GM18519 (cell line): ENCODE measurements at regions not wholly inside any gene's neighbourhood (a gene's known extent, or its start where the extent isn't known, plus 50 kb on each side); places are given as distances from the start of the nearest gene placed in this dataset.

ENCODE experiments used
- ATAC-seq: cut with Tn5 transposase; IDR thresholded peaks from one replicate; pipeline ENCODE4 v1.9.1; 2021; ENCODE audit warnings: mild to moderate bottlenecking, moderate library complexity; ENCODE audit not compliant: unreplicated experiment, low FRiP score

DNA sequence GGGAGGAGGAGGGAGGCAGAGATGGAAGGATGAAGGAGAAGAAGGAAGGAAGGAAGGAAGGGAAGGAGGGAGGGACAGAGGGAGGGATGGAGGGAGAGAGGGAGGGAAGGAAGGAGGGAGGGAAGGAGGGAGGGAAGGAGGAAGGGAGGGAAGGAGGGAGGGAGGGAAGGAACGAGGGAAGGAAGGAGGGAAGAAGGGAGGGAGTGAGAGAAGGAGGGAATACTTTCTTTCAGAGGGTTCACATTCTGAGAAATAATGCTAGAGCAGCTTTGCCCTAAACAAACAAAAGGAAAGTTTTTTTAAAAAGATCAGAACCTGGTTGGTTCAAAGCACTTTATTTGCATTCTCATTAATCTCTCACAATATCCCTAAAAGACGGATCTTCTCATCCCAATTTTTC lies 96.1 kb upstream of the NXT1 start:
- ATAC-seq = no peak

DNA sequence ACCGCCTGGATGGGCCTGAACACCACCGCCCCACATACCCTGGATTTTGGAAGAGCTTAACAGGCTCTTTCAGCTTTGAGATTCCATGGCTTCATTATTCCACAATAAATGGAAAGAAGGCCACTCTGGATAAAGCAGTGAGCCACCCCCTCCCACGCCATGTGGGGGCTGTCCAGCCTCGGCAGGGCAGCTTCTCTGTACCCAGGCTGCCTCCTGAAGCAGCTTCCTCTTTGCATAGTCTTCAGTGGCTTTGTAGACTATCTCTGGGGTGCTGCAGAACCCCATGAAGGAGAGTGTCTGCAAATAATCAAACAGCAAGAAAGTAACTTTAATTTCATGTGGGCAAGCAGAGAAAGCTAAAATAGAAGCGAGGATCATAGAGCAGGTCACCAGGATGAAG lies 96.6 kb upstream of the NXT1 start:
- ATAC-seq = no peak

DNA sequence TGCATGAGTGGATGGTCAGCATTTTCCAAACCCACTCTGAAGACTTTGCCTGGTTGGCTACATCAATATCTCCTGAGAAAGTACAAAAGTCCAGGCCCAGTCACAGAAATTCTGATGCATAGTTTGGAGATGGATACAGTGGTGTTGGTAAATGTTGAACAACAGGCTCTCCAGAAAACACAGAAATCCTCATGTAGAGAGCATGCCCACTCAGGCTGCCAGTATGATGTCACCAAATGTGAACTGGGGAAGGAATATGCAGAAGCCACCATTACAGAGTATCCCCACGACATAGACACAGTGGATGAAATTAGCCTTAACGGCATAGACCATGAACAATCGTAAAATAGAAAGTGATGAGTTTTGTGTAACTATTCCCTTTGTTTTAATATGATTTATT lies 97.1 kb upstream of the NXT1 start:
- no peak for ATAC-seq

DNA sequence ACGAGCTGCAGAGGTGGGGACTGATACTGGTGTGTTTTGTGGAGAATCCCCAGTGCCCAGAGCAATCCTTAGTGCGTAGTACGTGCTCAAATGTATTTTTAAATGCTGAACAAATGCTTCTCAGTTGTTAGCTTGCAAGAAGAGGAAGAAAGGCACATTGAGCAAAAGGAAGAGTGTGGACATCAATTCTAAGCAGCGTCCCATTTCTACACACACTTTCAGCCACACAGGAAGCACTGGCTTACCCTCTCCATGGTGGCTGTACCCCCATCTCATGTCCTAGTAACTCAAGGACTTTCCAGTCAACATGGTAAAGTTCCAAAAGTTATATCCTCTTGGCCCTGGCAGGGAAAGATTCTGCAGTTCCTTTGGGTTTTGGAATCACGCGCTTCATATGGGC lies 98.8 kb upstream of the NXT1 start:
- no peak for ATAC-seq

DNA sequence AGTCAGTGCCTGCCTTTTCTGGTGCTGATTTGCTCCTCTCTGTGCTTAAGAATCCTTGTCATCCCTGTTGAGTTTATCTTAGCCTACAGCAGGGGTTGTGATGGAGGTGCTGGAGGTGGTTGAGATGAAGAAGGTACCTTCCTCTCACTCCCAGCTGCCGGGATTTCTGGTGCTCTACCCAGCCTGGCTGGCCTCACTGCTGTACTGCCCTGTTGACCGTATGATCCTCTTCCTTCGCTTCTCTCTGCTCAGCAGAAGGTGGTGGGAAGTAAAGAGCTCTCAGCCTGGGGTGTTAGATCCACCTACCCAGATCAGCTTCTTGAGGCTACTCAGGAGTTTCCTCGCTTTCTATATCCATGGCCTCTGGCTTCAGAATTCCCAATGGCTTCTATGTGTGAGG lies 101.0 kb upstream of the NXT1 start:
- no peak for ATAC-seq

DNA sequence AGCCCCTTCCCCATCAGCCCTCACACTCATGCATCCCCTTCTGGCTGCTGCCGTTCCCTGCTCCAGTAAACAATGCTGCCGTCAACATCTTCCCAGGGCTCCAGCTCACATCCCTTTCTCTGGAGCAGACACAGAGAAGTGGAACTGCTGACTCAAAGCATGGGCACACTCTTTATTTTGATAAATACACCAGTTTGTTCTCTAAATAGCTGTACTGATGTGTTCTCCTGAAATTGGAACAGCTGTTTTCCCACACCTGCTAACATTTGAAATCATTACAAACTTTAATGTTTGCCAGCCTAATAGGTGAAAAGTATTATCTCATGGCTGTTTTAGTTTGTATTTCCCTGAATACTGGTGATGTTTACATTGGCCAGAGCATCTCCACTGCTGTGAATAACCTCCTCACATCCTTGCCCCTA lies 102.1 kb upstream of the NXT1 start:
- ATAC-seq = no peak

DNA sequence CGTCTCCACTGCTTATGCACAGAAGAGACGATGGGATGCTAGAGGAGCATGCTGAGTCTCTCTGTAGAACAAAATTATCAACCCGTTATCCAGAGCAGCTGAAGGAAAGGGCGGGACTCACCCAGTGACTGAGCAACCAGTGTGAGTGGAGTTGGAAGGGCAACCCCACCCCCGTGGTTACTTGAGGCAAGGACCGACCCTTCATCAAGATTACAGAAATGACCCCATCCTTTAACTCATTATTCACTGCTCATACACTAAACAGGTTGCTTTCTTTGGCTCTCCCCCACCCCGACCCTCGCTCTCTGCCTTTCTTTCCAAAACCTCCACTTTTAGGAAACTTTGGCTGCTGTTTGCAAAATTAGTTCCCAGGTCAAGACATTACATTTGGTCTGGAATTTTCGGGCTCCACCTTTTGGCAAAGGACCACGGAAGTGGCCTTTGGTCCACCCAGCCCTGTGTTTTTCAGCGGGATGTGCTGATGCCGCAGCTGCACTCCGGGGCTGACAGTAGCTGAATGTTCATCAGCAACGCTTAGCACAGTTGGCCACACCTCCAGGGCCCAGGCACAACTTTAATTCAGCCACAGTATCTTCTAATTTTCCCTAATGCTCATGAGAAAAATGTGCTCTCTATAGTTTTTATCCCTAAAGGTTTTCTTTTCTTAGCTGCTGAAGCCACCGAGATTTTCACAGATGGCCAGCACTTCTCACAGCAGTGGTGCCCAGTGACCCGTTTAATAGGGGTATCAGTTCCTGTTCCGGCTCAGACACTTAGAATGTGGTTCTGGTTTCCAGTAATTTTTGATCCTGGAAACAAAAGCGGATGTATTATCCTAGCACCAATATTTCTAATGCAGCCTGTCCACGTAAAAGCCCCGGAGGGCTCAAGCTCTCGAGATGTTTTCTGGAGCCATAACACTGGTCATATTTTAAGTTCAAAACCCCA lies 103.6 kb upstream of the NXT1 start:
- ATAC-seq = no peak

DNA sequence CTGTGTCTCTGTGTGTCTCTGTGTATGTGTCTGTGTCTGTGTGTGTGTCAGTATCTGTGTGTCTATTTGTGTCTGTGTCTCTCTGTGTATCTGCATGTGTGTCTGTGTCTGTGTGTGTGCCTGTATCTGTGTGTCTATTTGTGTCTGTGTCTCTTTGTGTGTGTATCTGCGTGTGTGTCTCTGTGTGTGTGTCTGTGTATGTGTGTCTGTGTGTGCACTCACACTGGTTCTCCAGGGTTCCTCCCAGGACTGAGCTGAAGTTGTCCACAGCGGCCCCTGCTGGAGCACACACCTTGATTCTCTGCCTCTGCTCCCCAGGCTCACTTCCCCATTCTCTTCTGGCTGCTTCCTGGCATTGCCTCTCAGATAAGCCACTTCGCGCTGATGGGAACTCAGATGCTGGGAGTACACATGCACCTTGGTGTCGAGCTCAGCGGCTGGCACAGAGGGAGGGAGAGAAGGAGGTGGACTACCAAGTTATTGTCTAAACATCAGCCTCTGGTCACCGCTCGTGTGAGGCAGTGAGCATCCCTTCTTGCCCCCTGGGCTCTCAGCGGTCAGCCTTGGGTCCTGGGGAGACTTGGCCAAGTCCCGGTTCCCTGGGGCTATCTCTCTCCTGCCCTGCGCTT lies 104.9 kb upstream of the NXT1 start:
- peak; percentile 89 for ATAC-seq

DNA sequence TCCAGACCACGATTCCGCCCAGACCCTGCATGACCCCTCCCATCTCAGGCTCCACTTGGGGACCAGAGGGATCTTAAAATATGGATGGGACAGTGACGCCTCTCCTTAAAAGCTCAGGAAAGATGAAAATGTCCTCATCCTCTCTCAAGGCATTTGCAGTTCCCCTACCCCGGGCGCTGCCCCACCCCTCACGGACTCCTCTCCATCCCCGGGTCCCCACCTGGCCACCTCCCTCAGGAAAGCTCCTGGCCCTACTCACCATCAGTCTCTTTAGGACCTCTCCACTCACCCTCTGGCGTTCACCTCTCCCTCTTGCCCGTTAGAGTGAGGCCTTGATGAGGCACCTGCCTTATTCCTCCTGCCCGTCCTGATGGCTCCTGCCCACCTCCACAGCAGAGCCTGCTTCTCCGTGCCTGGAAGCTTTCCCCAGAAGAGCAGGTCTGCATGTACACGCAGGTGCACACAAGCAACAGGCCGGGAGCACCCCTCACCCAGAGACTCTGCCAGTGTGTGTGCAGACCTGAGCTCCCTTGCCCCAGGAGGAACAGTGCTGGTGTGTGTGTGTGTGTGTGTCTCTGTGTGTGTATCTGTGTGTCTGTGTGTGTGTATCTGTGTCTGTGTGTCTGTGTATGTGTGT lies 105.6 kb upstream of the NXT1 start:
- ATAC-seq = no peak

DNA sequence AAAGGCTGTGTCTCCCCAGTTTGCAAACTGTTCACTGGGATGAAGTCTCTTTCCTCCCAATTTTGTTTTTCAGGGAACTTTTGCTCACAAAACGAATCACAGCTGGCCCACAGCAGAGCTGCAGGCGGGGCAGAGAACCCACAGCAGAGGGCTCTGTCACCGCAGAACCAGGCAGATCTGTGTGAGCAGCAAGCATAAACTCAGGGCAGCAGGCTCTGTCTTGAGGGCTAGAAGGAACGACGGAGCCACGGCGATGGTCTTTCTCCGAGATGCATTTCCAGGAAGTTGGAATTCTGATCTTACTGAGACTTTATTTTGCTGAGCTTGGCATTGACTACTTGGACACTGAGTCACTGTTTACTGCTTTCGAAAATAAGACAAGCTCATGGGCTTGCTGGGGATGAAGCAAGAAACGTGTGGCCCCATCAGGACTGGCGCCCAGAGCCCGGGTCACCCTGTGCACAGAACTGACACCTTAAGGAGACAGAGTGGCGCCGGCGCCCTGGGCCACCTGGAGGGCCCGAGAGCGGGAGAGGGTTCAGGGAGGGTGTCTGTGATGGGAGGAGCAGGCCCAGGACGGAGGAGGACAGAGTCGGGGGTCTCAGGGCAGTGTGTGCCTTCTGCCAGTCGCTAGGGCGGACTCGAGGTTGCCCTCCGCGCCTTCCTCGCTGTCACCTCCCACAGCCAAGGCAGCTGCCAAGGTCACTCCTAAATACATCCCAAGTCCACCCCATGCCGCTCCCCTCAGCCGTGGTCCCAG lies 106.3 kb upstream of the NXT1 start:
- ATAC-seq = no peak

DNA sequence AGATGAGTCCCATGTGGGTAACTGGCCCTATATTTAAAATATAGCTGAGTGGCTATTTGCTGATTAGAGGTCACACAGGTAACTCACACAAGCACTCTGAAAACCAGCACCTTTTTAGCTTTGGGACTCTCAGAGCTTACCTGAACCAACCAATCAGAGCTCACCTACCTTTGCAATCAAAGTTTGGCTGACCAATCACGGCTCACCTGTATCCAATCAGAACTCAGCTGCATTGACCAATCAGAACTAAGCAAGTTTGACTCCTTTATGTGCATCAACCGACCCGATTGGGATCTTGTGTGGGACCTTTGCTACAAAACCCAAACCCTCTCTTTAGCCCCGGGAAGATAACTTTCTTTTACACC lies 106.8 kb upstream of the NXT1 start:
- no peak for ATAC-seq

DNA sequence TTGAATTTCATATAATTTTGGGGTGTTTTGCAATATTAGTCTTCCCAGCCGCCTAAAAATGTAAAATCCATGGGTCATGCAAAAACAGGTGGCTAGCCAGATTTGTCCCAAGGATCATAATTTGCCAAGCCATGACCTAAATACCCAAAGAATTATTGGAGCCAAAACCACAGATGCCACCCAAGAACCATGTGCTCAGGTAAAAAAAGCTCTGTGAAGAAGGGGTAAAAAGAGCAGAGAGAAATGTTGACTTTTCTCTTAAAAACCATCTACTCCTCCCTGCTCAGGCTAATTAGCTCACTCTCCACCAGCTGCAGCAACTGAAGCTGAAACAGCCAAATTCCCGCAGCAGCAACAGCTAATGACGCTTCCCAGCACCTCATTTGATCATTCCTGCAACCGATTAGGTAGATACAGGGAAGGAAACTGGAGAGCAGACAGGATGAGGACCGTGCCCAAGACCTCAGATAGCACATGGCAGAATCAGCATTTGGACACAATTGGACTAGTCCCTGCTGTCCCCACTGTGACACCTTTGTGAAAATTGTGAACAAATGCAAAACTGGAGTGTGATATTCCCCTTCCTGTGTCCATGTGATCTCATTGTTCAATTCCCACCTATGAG lies 107.9 kb upstream of the NXT1 start:
- ATAC-seq = no peak

DNA sequence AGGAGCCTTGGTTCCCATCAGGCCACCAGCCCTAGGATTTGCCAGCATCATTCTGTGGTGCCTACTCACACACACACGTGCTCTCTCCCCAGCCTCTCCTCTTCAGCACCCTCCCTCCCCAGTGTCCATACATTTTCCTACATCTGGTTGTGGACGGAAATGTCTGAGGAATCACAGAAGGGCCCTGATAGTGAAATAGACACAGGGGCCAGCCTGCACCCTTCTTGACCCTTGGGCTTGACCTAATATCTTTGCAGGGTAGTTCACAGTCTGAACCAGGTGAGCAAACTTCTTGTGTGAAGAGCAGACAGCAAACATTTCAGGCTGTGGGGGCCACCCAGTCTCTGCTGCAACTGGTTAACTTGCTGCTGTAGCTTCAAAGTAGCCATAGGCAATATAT lies 108.5 kb upstream of the NXT1 start:
- no peak for ATAC-seq

DNA sequence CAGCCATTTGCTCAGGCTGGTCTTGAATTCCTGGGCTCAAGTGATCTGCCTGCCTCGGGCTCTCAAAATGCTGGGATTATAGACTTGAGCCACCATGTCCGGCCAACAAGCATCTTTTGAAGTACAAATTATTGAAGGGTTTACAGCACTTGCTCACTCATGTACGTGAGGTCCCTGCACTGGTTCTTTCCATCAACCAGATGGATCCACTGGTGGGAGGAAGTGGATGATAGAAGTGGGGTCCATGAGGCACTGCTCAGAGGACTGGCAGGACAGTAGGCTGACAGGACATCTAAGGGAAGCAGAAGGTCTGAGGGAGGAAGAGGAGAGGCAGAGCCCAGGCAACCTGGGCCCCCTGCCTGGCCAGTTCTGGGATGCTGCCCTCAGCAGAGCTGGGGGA lies 109.2 kb upstream of the NXT1 start:
- ATAC-seq = no peak

DNA sequence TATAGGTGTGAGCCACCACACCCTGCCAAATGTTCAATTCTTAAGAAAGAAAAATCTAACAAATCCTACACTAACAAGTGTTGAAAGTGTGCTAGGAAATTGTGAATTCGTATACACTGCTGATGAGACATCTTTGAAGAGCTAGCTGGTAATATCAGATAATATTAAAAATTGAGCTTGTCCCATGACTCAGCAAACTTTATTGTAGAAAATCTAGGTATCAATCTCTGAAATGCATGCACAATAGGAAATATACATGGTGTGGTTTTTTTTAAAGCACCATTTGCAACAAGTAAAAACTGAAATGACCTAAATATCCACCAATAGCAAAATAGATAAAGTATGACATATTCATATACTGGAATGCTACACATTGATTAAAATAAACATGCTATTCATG lies 110.1 kb upstream of the NXT1 start:
- no peak for ATAC-seq

DNA sequence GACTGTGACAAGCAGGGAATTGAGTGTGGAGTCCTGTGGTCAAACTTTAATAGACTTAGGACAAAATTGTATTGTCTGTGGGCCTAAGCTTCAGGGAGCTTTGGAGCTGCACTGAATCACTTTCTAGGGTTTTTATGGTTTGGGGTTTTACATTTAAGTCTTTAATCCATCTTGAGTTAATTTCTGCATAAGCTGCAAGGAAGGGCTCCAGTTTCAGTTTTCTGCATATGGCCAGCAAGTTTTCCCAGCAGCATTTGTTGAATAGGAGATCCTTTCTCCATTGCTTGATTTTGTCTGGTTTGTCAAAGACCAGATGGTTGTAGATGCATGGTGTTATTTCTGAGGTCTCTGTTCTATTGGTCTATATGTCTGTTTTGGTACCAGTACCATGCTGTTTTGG lies 113.4 kb upstream of the NXT1 start:
- ATAC-seq = no peak

DNA sequence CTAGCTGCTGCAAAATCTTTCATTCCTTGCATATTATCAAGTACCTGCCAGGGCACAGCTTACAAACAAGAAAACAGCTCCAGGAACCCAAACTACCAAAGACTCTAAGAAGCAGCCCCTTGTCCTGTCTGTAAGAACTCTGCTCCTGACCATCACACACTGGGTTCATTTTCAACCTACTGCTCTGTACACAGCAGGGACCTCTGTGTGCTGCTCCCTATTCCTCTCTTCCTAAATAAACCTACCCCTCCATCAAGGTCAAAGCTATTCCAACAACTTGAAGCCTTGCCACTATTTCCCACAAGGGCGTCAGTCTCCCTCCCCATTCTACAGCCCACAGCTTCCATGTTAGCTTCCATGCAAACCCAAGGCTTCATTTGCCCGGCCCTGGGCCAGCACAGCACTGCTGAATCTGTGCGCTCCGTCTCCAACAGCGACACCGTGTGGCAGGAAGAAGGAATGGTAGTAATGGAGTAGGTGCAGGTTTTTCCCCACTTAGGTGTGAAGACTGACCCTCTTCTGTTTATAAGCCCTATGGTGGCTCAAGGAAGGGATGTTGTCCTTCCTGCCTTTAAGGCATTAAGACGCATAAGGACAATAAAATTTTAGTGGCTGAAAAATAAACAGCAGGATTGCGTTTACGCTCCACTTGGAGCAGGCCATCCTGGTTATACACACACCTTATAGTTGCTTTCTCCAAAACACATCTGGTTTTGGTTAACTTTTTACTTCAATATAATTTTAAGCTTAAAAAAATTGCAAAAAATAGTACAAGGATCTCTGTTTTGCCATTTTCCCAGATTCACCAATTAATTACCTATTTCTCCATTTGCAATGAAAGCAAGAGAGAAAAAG lies 115.2 kb upstream of the NXT1 start:
- peak; percentile 85 for ATAC-seq

DNA sequence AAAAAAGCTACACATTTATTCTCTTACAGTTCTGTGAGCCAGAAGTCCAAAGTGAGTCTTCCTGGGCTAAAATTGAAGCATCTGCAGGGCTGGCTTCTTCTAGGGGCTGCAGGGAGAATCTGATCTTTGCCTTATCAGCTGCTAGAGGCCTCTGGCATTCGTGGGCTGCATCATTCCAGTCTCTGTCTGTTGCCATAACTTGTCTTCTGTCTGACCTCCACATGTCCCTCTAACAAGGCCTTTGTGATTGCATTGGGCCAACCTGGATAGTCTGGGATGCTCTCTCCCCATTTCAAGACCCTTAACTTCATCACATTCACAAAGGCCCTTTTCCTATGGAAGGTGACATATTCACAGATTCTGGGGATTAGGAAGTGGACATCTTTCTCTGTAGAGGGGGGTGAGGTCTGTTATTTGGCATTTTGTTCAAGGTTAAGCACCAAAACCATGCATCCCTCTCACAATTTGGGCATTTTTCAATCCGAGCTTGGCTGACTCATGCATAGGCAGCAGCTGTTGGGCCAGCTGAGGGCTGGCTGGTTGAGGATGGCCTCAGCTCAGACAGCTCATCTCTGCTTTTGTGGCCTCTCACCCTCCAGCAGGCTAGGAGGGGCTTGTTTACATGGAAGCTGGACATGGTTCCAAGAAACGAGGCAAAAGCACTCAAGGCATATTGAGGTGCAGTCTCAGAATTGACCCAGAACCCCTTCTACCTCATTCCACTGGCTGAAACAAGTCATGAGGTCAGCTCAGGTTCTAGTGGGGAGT lies 116.1 kb upstream of the NXT1 start:
- ATAC-seq = no peak

DNA sequence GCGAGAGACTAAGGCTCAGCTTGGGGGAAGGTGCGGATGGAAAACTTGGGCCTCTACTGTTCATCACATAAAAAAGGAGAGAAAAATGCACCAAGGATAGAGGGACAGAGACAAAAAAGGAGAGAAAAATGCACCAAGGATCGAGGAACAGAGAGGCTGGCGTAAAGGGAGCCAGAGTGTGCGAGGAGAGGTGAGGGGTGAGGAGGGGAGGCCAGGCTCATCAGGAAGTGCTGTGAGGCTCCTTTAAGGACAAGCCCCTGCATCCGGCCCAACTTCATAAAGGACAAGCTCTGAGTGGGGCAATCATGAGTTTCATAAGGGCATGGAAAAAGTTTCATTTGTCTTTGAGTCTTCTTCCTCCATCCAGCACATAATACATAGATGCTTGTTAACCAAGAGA lies 117.2 kb upstream of the NXT1 start:
- ATAC-seq = no peak
